Muscle layer of colon (tissue), 2 donors: ENCODE measurements at regions not wholly inside any gene's neighbourhood (a gene's known extent, or its start where the extent isn't known, plus 50 kb on each side); places are given as distances from the start of the nearest gene placed in this dataset.

Experiments
- H3K27ac ChIP-seq: one replicate; pipeline ENCODE4 v1.7.0; 2013; ENCODE audit warnings: low read depth, mild to moderate bottlenecking, low read length, moderate library complexity
- H3K27me3 ChIP-seq, 2 donors: one replicate each; pipeline ENCODE4 v1.7.0; 2013; ENCODE audit warnings: low read length in 2 of 2, mild to moderate bottlenecking in 2 of 2; ENCODE audit not compliant: insufficient read depth in 2 of 2, control insufficient read depth in 1 of 2
- H3K36me3 ChIP-seq: one replicate; pipeline ENCODE4 v1.7.0; 2013; ENCODE audit warnings: mild to moderate bottlenecking, low read length; ENCODE audit not compliant: insufficient read depth
- H3K4me1 ChIP-seq: one replicate; pipeline ENCODE4 v1.7.0; 2013; ENCODE audit warnings: mild to moderate bottlenecking, low read length; ENCODE audit not compliant: insufficient read depth
- H3K4me3 ChIP-seq, 2 donors: one replicate each; pipeline ENCODE4 v1.7.0; 2013; ENCODE audit warnings: low read length in 2 of 2, low read depth in 1 of 2, mild to moderate bottlenecking in 1 of 2, moderate library complexity in 1 of 2
- H3K9ac ChIP-seq: one replicate; pipeline ENCODE4 v1.7.0; 2013; ENCODE audit warnings: low read length
- H3K9me3 ChIP-seq: one replicate; pipeline ENCODE4 v1.7.0; 2013; ENCODE audit warnings: mild to moderate bottlenecking, low read length
- donor health status: abdominal sarcoma.
- donor health status: Adenocarcinoma of cecum.

- no peak overlapping the region for H3K9ac ChIP-seq
- no peak overlapping the region for H3K4me3 ChIP-seq
- peaks cover 4% of the 10 kb centered on the region for H3K4me1 ChIP-seq
- H3K36me3 ChIP-seq, result no peaks in the 10 kb centered on the region
- no peaks in the 10 kb centered on the region for H3K9me3 ChIP-seq
- no peaks in the 10 kb centered on the region for H3K27me3 ChIP-seq
- H3K27ac ChIP-seq, result no peak overlapping the region
Measured at GRCh38 chr4:165592386-165592785, 213.6 kb downstream of the CPE start.

GRCh38 chr4:165597581-165598480 lies 219.0 kb downstream of the CPE start:
- no peaks in the 10 kb centered on the region for H3K27me3 ChIP-seq
- no peaks in the 10 kb centered on the region for H3K9me3 ChIP-seq
- H3K4me1 ChIP-seq, result no peaks in the 10 kb centered on the region
- H3K27ac ChIP-seq, result no peak overlapping the region
- no peak overlapping the region for H3K9ac ChIP-seq
- no peak overlapping the region for H3K4me3 ChIP-seq
- no peaks in the 10 kb centered on the region for H3K36me3 ChIP-seq

- Histone ChIP-seq H3K27ac (no peak overlapping the region), H3K9me3 (no peaks in the 10 kb centered on the region), H3K27me3 (no peaks in the 10 kb centered on the region), H3K4me3 (no peak overlapping the region), H3K4me1 (peaks cover 16% of the 10 kb centered on the region), H3K36me3 (no peaks in the 10 kb centered on the region), H3K9ac (no peak overlapping the region)
Measured at GRCh38 chr4:165600959-165601683, 222.3 kb downstream of the CPE start.

- Histone ChIP-seq H3K36me3 (no peaks in the 10 kb centered on the region), H3K9ac (no peak overlapping the region), H3K27me3 (no peaks in the 10 kb centered on the region), H3K4me3 (no peak overlapping the region), H3K27ac (no peak overlapping the region), H3K4me1 (peaks cover 24% of the 10 kb centered on the region), H3K9me3 (no peaks in the 10 kb centered on the region)
Measured at GRCh38 chr4:165602621-165603020, 223.8 kb downstream of the CPE start.

- peak overlapping the region; percentile 5 for H3K27ac ChIP-seq
- no peaks in the 10 kb centered on the region for H3K9me3 ChIP-seq
- H3K36me3 ChIP-seq, result no peaks in the 10 kb centered on the region
- no peak overlapping the region for H3K4me3 ChIP-seq
- H3K4me1 ChIP-seq, result peaks cover 24% of the 10 kb centered on the region
- H3K27me3 ChIP-seq, result no peaks in the 10 kb centered on the region
- H3K9ac ChIP-seq, result no peak overlapping the region
Measured at GRCh38 chr4:165604181-165604580, 225.4 kb downstream of the CPE start.

- Histone ChIP-seq H3K27ac (no peak overlapping the region), H3K4me1 (peaks cover 27% of the 10 kb centered on the region), H3K27me3 (no peaks in the 10 kb centered on the region), H3K9ac (no peak overlapping the region), H3K9me3 (no peaks in the 10 kb centered on the region), H3K4me3 (no peak overlapping the region), H3K36me3 (no peaks in the 10 kb centered on the region)
Measured at GRCh38 chr4:165605811-165606210, 227.0 kb downstream of the CPE start.

- Histone ChIP-seq H3K27me3 (no peaks in the 10 kb centered on the region), H3K4me1 (peaks cover 27% of the 10 kb centered on the region), H3K9me3 (no peaks in the 10 kb centered on the region), H3K27ac (no peak overlapping the region), H3K36me3 (no peaks in the 10 kb centered on the region), H3K4me3 (peak overlapping the region in 1 of 2 donors; percentile 2), H3K9ac (no peak overlapping the region)
Measured at GRCh38 chr4:165606465-165607205, 227.8 kb downstream of the CPE start.

- H3K4me1 ChIP-seq, result peaks cover 32% of the 10 kb centered on the region
- H3K36me3 ChIP-seq, result no peaks in the 10 kb centered on the region
- no peak overlapping the region for H3K9ac ChIP-seq
- no peaks in the 10 kb centered on the region for H3K27me3 ChIP-seq
- H3K4me3 ChIP-seq, result no peak overlapping the region
- no peaks in the 10 kb centered on the region for H3K9me3 ChIP-seq
- H3K27ac ChIP-seq, result no peak overlapping the region
Measured at GRCh38 chr4:165609653-165610052, 230.8 kb downstream of the CPE start.

GRCh38 chr4:165610679-165611437 lies 232.1 kb downstream of the CPE start:
- Histone ChIP-seq H3K27me3 (no peaks in the 10 kb centered on the region), H3K4me3 (peak overlapping the region in 1 of 2 donors; percentile 8), H3K4me1 (peaks cover 23% of the 10 kb centered on the region), H3K27ac (peak overlapping the region; percentile 22), H3K9ac (peak overlapping the region; percentile 7), H3K9me3 (no peaks in the 10 kb centered on the region), H3K36me3 (no peaks in the 10 kb centered on the region)

GRCh38 chr4:165612936-165613335 lies 234.1 kb downstream of the CPE start:
- H3K4me1 ChIP-seq, result peaks cover 15% of the 10 kb centered on the region
- H3K36me3 ChIP-seq, result no peaks in the 10 kb centered on the region
- H3K27me3 ChIP-seq, result no peaks in the 10 kb centered on the region
- peak overlapping the region in 1 of 2 donors; percentile 7 for H3K4me3 ChIP-seq
- no peaks in the 10 kb centered on the region for H3K9me3 ChIP-seq
- H3K27ac ChIP-seq, result no peak overlapping the region
- no peak overlapping the region for H3K9ac ChIP-seq

GRCh38 chr4:165613581-165613980 lies 234.8 kb downstream of the CPE start:
- Histone ChIP-seq H3K4me1 (peaks cover 15% of the 10 kb centered on the region), H3K27me3 (no peaks in the 10 kb centered on the region), H3K27ac (no peak overlapping the region)

More at GRCh38 chr4:165613581-165613980, 234.8 kb downstream of the CPE start:
- Histone ChIP-seq H3K4me3 (no peak overlapping the region), H3K36me3 (no peaks in the 10 kb centered on the region), H3K9ac (no peak overlapping the region), H3K9me3 (no peaks in the 10 kb centered on the region)
